Hepatocyte (in vitro differentiated cells): ENCODE measurements at regions not wholly inside any gene's neighbourhood (a gene's known extent, or its start where the extent isn't known, plus 50 kb on each side); places are given as distances from the start of the nearest gene placed in this dataset.

ENCODE experiments used
- EZH2phosphoT487 ChIP-seq: fragments of 200-600 bp; sonication (generic); IDR thresholded peaks from one replicate; pipeline ENCODE4 v1.6.1; 2018; ENCODE audit warnings: antibody characterized with exemption, mild to moderate bottlenecking, low read depth, moderate library complexity; ENCODE audit not compliant: unreplicated experiment, severe bottlenecking
- TF ChIP-seq, protein P1 (sequence below): fragments of 200-600 bp; sonication (generic); IDR thresholded peaks from 2 replicates; pipeline ENCODE4 v1.5.1; 2016; ENCODE audit warnings: antibody characterized with exemption, mild to moderate bottlenecking; ENCODE audit not compliant: poor library complexity

DNA sequence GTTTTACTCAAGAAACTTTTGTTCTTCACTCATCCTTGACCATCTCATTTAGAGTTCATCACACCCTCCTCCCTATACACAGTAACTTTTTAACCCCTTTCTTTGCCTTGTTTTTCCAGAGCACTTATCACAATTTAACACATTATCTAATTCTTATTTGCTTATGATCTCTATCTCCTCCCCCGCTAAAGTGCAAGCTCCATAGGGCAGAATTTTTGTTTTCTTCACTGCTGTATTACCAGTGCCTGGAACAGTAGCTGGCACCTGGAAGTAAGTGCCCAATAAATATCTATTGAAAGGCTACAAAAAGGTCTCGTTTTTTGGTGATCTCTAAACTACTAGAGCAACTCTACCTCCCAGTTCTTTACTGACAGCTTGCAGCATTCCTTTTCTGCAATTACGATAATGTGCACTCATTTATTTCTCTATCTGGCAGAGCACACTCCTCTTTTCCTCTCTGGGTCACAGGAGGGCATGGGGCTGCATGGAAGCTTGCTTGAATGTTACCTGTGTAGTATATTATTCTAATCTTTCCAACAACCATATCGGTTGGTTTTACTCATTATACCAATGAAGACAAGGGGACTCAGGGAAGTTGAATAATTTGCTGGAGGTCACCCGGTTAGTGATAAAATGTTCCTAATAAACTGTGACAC, 57.4 kb upstream of the CHST9 start:
- TF ChIP-seq, protein P1, sequence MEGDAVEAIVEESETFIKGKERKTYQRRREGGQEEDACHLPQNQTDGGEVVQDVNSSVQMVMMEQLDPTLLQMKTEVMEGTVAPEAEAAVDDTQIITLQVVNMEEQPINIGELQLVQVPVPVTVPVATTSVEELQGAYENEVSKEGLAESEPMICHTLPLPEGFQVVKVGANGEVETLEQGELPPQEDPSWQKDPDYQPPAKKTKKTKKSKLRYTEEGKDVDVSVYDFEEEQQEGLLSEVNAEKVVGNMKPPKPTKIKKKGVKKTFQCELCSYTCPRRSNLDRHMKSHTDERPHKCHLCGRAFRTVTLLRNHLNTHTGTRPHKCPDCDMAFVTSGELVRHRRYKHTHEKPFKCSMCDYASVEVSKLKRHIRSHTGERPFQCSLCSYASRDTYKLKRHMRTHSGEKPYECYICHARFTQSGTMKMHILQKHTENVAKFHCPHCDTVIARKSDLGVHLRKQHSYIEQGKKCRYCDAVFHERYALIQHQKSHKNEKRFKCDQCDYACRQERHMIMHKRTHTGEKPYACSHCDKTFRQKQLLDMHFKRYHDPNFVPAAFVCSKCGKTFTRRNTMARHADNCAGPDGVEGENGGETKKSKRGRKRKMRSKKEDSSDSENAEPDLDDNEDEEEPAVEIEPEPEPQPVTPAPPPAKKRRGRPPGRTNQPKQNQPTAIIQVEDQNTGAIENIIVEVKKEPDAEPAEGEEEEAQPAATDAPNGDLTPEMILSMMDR = no peak
- TF ChIP-seq EZH2phosphoT487 = no peak
